GM21390 (cell line): ENCODE measurements at regions not wholly inside any gene's neighbourhood (a gene's known extent, or its start where the extent isn't known, plus 50 kb on each side); places are given as distances from the start of the nearest gene placed in this dataset.

Experiments
- ATAC-seq: cut with Tn5 transposase; IDR thresholded peaks from one replicate; pipeline ENCODE4 v1.9.1; 2021; ENCODE audit not compliant: unreplicated experiment

DNA sequence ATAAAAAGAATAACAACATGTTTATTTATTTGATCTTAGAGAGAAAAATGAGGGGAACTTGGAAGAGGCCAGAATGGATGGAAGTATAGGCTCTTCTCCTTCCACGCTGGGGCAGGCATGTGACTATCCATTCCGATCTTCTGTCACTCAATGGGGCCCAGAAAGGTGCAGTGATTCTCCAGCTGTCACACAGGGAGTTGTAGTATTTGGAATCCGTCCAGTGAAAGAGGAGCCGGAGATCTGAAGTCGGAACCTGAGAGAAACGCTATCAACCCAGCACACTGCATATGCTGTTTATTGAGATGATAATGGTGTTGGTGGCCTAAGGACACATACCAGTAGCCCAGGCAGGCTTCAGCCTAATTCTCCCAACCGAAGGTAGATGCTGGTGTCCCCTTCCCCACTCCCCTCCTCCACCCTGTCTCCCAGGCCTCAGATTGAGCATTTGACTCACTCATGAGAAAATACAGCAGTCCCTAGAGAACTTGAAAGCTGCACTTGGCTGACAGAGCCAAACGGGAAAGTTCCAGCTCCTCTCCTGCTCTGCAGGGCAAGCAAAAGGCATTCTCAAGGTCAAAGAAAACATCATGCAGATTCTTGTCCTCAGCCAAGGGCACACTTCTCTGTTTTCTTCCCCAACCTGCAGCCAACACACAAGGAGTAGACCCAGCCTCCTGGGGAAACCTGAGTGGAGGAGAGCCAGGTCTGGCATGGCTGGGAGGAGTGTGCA is 100.4 kb downstream of the IRF2BPL start:
- ATAC-seq: no peak

DNA sequence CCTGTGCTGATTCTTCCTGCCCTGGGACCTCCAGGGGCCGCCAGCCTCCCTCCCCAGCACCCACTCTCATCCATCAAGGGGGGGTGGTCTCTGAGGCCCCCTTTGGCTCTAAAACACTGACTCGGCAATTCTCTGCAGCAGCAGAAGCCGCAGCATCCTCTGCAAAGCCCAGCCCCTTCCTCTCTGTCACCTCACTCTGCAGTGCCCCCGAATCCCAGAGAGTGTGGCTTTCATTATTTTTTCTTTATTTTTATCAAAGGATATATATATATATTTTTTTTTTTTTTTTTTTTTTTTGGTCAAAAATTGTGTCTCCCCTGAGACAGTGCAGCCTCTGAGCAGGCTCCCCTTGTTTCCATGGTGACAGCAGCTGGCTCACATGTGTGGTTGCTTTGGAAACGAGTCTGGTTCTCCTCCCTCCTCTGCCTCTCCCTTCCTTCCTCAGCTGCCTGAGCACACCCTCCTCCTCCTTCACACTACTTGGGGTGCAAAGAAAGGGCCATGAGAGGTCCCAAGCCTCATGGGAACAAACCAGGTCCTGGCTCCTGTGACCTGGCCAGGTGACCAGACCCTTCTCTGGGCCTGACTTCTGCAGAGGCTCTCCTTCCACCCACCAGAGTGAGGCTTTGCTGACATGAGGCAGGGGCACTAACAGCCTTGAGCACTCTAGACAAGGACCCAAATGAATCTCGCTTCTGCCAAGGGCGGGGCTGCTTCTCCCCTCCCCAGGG is 100.5 kb downstream of the LRRC74A start:
- ATAC-seq: no peak

DNA sequence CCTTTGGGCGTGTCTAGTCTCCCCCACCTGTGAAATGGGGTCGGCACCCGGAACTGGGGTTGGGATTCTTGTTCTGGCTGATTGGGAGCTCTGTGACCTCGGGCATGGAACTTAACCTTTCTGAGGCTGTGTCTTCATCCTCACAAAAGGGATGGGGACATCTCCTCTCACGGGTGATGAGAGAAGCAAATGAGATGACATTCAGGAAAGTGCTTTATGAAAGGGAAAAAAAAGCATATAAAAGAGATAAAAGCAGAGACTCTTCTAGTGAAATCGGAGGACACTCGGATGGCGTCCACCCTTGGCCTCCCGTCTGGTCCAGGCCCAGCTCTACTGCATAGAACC is 98.9 kb downstream of the LRRC74A start:
- no peak for ATAC-seq

DNA sequence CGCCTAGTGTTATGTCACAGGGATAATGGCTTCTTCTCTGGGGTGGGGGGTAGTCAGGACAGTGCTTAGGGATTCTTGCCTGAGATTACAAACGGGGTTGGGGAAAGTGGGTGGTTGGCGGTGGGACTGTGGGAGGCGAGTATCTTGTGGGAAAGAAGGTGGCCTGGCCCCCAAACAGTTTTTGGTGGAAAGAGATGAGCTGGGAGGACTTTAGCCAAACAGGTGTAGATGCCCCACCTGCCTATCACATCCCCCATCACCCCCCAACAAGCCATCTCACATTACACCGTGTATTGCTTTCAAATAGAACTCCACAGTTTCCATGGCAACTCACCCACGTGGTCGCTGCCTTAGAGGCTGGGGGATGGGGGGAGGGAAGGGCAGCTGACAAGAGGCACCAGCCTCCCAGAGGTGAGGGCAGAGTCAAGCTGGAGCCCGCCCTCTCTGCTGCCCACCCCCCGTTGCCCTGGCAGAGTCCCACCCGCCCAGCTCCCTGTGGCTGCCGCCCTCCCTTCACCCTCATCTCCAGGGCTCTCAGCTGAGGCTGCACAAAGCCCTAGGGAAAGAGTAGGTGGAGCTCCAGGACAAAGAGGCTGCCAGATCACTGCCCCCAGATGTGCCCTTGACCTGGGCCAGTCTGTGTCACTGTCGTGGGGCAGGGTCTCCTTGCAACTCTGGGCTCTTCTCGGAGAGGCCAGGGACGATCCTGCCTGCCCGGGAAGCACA is 98.3 kb downstream of the LRRC74A start:
- no peak for ATAC-seq

DNA sequence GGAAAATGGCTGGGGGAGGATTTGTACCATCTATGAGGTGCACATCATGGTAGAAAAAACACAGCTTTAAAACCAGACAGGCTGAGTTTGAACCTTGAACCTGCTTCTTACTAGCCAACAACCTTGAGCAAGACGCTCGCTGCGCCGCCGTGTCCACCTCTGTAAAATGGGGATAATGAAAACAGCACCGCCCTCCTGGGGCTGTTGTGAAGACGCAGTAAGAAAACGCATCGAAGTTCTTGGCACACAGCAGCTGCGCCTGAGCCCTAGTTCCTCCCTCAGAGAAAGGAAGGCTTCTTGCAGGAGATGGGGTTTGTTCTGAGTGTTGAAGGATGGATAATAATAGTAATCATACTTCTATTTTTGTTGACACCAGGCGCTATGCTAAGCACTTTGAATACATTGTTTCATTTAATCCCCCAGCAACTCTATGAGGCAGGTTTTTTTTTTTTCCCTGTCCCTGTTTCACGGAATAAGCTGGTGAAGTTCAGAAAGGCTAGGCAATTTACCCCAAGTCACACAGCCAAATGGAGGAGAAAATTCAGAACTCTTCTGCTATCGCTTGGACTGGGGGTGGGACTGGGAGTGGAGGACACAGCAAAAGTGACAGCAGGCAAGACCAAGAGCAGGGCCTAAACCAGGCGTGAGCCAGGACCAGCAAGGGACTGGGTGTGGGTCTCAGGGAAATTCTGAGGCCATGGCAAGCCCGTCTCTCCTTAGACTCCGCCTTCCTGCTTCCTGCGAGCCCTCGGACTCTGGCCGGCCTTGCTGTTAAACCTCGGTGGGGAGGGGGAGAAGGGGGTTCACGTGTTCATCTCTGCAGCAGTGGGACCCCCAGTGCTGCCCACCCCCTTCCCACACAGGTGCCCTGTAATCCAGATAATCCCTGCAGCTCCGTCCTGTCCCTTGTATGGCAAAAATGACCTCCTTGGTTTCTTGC is 97.5 kb downstream of the LRRC74A start:
- no peak for ATAC-seq

DNA sequence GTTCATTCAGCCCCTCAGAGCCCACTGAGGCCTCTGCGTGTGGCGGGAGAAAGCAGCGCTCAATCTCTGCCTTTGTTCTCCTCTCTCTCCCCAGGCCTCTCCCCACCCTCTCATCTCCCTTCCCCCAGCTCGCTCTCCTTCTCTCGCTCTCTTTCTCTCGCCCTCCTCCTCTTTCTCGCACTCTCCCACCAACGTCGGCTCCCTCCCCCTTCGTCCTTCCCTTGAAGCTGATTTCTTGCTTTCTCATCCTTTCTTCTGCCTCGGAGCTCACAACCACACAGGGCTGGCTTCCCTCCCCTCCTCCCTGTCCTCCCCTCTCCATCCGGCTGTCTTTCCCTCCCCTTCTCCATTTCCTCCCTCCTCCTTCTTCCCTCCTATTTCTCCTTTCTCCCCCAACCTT is 96.4 kb downstream of the LRRC74A start:
- no peak for ATAC-seq

DNA sequence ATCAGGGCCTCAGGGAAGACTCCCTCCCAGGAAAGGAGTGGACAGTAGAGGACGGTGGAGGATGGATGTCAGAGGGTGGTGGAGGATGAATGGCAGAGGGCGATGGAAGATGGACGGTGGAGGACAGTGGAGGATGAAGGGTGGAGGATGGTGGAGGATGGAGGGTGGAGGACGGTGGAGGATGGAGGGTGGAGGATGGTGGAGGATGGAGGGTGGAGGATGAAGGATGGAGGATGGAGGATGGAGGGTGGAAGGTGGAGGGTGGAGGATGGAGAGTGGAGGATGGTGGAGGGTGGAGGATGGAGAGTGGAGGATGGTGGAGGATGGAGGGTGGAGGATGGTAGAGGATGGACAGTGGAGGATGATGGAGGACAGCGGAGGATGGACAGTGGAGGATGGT is 95.9 kb downstream of the LRRC74A start:
- no peak for ATAC-seq

DNA sequence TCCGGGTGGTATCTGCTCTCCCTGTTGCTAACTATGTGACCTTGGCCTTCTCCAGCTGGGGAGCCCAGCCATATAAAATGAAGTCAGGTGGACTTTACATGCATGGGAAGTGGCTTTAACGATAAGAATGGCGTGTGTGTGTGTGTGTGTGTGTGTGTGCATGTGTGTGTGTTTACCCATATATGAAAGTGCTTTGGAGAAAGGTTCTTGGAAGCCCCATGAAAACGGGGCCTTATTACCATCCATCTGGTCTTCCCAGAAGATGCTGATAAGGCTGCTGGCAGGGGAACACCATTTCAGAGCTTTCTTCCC is 94.8 kb downstream of the LRRC74A start:
- ATAC-seq: no peak

DNA sequence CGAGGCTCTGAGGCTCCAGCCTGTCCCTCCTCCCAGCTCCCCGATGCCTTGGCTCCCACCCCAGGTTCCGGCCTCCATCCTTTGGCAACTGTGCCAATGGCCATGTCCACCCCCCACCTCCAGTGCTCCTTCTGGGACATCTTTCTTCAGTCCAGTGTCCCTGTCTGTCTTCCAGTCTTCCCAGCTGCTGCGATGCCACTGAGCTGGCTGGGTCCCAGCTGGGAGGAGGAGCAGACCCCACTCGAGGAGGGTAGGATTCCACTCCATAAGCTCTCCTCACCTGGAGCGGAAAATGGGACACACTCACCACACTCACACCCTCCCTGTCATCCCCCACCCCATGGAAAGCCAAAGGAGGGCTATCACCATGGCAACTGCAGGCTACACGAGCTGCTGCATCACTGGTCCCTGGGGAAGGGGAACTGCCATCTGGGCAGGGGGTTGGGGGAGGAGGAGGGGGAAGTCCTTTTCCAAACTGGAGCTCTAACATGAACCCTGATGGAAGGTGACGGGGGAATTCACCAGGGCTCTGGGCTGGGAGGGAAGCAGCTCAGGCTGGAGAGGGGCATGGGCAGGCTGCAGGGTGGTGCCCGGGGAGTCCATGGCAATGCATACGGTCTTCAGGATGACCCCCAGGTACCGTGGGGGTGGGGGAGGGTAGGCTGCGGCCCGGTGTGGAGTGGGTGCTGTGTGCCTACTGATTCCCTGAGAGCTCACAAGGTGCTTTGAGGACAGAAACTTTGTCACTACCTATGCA is 94.3 kb downstream of the LRRC74A start:
- ATAC-seq: no peak

DNA sequence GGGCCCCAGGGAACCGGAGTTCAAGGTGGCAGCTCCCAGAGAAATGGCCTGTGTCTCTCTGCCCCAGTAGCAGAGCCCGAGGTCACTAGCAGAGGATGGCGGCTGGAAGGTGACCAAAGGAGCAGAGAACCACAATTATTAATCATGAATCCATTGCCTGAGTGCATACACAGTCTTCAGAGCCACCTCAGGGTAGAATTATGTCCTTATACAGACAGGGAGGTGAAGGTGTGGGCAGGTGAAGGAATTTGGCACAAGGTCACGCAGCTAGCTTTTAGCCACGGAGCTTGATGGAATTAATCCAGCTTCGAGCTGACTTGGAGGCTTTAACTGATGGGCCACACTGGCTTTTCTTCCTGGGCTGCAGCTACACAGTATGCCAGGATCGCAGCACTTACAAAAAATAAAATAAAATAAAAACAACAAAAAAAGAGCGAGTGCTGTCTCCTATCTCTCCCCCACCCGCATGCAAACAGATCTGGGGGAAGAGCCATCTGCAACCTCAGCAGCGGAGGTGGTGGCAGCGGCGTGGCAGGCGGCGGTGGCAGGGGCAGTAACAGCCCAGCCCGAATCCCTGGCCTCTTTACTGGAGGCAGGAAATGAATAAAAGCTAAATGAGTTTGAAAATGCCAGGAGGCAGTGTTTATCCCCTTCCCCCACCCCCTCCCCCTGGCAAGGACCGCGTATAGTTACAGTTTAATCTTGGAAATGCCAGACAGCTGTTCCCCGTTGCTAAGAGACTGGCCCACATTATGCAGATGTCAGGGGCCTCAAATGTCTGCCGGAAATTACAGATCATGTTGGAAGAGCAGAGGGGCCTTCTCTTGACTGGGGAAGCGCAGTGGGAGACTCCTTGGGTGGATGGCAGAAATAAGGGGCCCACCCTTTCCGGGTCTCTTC is 93.5 kb downstream of the LRRC74A start:
- ATAC-seq: no peak
